ENCODE measurements at regions not wholly inside any gene's neighbourhood (a gene's known extent, or its start where the extent isn't known, plus 50 kb on each side); places are given as distances from the start of the nearest gene placed in this dataset.
"Not testable (repeated sequence)": the region's sequence is repeated elsewhere in the genome, so short reads cannot be mapped to it uniquely, and the experiment has no call there.

- DNase-seq = no peak
Observed at GRCh38 chr4:188377816-188378215, 238.6 kb downstream of the TRIML1 start.

GRCh38 chr4:188383180-188383579, 243.9 kb downstream of the TRIML1 start:
- no peak for DNase-seq

GRCh38 chr4:188387179-188387791, 248.0 kb downstream of the TRIML1 start:
- no peak for DNase-seq

- DNase-seq = not testable (repeated sequence)
Observed at GRCh38 chr4:188391349-188391748, 252.1 kb downstream of the TRIML1 start.

- DNase-seq = no peak
Observed at GRCh38 chr4:188396037-188396436, 256.8 kb downstream of the TRIML1 start.

GRCh38 chr4:188399834-188400233, 260.6 kb downstream of the TRIML1 start:
- no peak for DNase-seq

- DNase-seq = no peak
Observed at GRCh38 chr4:188400451-188400850, 261.2 kb downstream of the TRIML1 start.

GRCh38 chr4:188403272-188403671, 264.0 kb downstream of the TRIML1 start:
- no peak for DNase-seq

- not testable (repeated sequence) for DNase-seq
Observed at GRCh38 chr4:188405071-188405835, 266.0 kb downstream of the TRIML1 start.

- DNase-seq = no peak
Observed at GRCh38 chr4:188408244-188409030, 269.2 kb downstream of the TRIML1 start.

GRCh38 chr4:188409851-188410250, 270.6 kb downstream of the TRIML1 start:
- no peak for DNase-seq

- DNase-seq = no peak
Observed at GRCh38 chr4:188411805-188412204, 272.6 kb downstream of the TRIML1 start.

GRCh38 chr4:188412499-188412898, 273.3 kb downstream of the TRIML1 start:
- no peak for DNase-seq

GRCh38 chr4:188414441-188414840, 275.2 kb downstream of the TRIML1 start:
- DNase-seq = no peak

- DNase-seq = no peak
Observed at GRCh38 chr4:188417181-188417580, 277.9 kb downstream of the TRIML1 start.

GRCh38 chr4:188423039-188423438, 283.8 kb downstream of the TRIML1 start:
- DNase-seq = no peak

- DNase-seq = no peak
Observed at GRCh38 chr4:188428935-188429334, 289.7 kb downstream of the TRIML1 start.

GRCh38 chr4:188429965-188430364, 290.7 kb downstream of the TRIML1 start:
- DNase-seq = no peak

- DNase-seq = no peak
Observed at GRCh38 chr4:188430384-188430783, 291.1 kb downstream of the TRIML1 start.

GRCh38 chr4:188432328-188432727, 293.1 kb downstream of the TRIML1 start:
- DNase-seq = no peak

GRCh38 chr4:188433741-188434315, 294.6 kb downstream of the TRIML1 start:
- DNase-seq = no peak

GRCh38 chr4:188434643-188435042, 295.4 kb downstream of the TRIML1 start:
- no peak for DNase-seq

- no peak for DNase-seq
Observed at GRCh38 chr4:188435381-188435780, 296.1 kb downstream of the TRIML1 start.
